Pancreas (tissue), 10 donors: ENCODE measurements at regions not wholly inside any gene's neighbourhood (a gene's known extent, or its start where the extent isn't known, plus 50 kb on each side); places are given as distances from the start of the nearest gene placed in this dataset.

Experiments
- ATAC-seq, 4 donors: fragments of 200-7000 bp; cut with Tn5 transposase; one replicate each; pipeline versions ENCODE4 v1.8.0 to v1.9.1; 2020; ENCODE audit warnings: mild to moderate bottlenecking in 4 of 4, moderate library complexity in 4 of 4
- DNase-seq, 6 donors: peaks; one replicate each; pipeline ENCODE4 v3.0.0-alpha.2; 2020
- FAIRE-seq: peaks from 2 replicates; lab custom pipeline; 2012; peaks lifted over from hg19 to GRCh38; lab: Jason Lieb, UNC
- H3K27ac ChIP-seq, 4 donors: fragments of 200-600 bp; sonication (generic); 1 replicate in 3 of 4; 2 replicates in 1 of 4; pipeline versions ENCODE4 v1.5.0 to v1.8.0; 2020
- H3K27me3 ChIP-seq, 4 donors: fragments of 200-600 bp; one replicate each; pipeline ENCODE4 v1.8.0; 2021
- H3K36me3 ChIP-seq, 3 donors: fragments of 200-600 bp; sonication (generic) in 1 of 3; one replicate each; pipeline versions ENCODE4 v1.5.0 to v1.8.0; 2020 to 2021
- H3K4me1 ChIP-seq, 3 donors: fragments of 200-600 bp; one replicate each; pipeline ENCODE4 v1.8.0; 2021
- H3K4me3 ChIP-seq, 4 donors: fragments of 200-600 bp; sonication (generic) in 2 of 4; one replicate each; pipeline versions ENCODE4 v1.5.0 to v1.8.0; 2020 to 2021
- H3K9me3 ChIP-seq, 4 donors: fragments of 200-600 bp; one replicate each; pipeline ENCODE4 v1.8.0; 2021
- CTCF ChIP-seq, 4 donors: fragments of 200-600 bp; sonication (generic) in 3 of 4; IDR thresholded peaks; one replicate each; pipeline versions ENCODE4 v1.5.0 to v1.8.0; 2021; ENCODE audit warnings: antibody characterized with exemption in 4 of 4
- WGBS, 2 donors: extraction: QIAGEN DNeasy Blood & Tissue Kit; methylation state at CpG; one replicate each; pipeline ENCODE4 v1.1.7; 2013; 5-methylcytosine and 5-hydroxymethylcytosine counted together
- intact Hi-C, 3 donors: fragments of 100-400 bp; cut with DNase I; formaldehyde crosslinking; loops; one replicate each; pipeline versions ENCODE4 v1.11.1 to v1.14.2; 2022
- donor health status: healthy with polysubstance abuse.
- donor health status: DM: no; HTN: no; CAD: no; lungs with moderate emphysema.
- donor health status: DM: no; HTN: no; CAD: no.
- donor health status: control.
- donor health status: control.
- donor health status: Bipolar disorder and iron deficiency.
- donor health status: DM: yes; HTN: yes; CAD: no.
- donor health status: DM: no; HTN: no; CAD: no.
- donor health status: DM: no; HTN: no; CAD: no.
- donor health status: DM: yes; HTN: yes; CAD: no.

DNA sequence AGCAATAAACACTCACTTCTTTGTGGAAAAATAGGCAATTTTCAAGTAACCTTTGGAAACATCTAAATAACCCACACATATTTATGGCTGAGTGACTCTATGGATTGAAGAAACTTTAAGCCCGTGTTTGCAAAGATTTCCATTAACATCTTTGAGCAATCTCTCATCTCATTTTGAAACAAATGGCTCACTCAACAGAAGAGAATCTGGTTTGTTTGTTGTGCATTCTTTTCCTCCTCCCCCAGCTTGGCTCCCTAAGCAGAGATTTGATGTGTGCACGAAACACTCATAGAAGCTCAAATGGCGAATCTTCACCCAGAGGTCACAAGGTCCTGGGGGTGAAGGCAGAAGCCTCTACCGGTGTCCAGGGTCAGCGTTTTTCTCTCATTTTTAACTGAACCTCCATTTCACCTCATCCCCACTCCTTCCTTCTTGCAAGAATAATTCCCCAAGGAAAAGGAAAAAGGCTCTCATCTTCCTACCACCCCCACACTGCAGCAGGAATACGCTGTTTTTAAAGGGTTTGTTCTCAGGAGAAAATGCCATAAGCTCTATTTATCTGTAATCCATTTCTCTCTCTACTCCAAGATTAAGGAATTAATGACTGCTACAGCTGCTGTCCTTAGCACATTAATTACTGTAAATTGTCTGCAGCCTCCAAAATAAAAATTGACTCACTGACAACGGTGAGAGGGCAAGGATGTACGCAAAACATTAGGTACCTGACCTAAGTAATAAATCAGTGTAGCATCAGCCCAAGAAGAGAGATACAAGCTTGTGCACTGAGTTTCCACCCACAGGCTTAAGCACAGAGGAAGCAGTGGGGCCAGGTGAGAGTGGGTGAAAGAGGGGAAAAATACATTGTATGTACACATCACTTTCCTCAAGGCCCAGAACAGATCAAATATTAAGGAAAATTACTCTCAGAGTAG, 307.6 kb upstream of the NOCT start:
- FAIRE-seq (no peak), ATAC-seq (no peak), DNase-seq (no peak)
- no peak for TF ChIP-seq CTCF (IDR thresholded peaks at IDR 0.05)
- intact Hi-C loops, result no loop called here
- 46 to 56% methylated on average over 8 of the region's 8 CpGs for WGBS, 2 donors
- no peaks in the 10 kb centered on the region for H3K9me3 ChIP-seq
- no peaks in the 10 kb centered on the region for H3K27me3 ChIP-seq
- no peaks in the 10 kb centered on the region for H3K36me3 ChIP-seq
- no peak overlapping the region for H3K27ac ChIP-seq
- H3K4me1 ChIP-seq, result no peaks in the 10 kb centered on the region
- no peak overlapping the region for H3K4me3 ChIP-seq

- intact Hi-C loops, result no loop called here
- H3K27ac ChIP-seq, result no peak overlapping the region
- ATAC-seq, result no peak
These were observed 309.4 kb upstream of the NOCT start for GRCh38 chr4:138706201-138706600.

DNA sequence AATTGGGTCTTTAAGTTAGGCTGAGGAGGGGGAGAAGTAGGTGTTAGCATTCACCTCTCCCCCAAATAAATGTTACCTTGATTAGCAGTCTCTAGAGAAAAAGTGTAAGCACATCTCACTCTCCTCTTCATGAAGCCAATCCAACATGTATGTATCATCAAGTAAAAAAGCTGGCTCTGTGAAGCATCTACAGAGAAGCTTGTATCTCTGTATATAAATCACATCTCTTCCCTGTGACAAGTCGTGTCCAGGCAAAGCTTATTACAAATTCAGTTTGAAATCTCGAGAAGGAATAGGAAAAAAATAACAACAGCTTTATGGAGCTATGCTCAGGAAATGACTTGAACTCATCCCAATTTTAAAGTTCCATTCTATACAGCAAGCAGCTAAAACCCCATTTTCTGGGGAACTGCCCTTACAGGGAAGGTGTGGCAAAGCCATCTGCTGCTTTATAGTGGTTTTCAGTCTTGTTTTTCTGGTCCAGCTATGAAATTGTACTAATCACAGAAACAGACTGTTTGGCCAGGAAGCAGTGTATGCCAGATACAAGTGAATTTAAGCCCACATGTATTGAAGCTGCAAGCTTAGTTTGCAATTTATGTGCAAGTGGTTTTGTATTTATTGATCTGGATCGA, 313.3 kb upstream of the NOCT start:
- Histone ChIP-seq H3K27me3 (no peaks in the 10 kb centered on the region), H3K27ac (no peak overlapping the region), H3K9me3 (no peaks in the 10 kb centered on the region), H3K4me1 (no peaks in the 10 kb centered on the region), H3K36me3 (no peaks in the 10 kb centered on the region), H3K4me3 (no peak overlapping the region)
- intact Hi-C loops, result no loop called here
- ATAC-seq, result no peak
- 30 to 45% methylated on average over 3 of the region's 3 CpGs for WGBS, 2 donors
- FAIRE-seq, result no peak
- DNase-seq, result no peak
- no peak for TF ChIP-seq CTCF (IDR thresholded peaks at IDR 0.05)

More at GRCh38 chr4:138706201-138706600, 309.4 kb upstream of the NOCT start:
- Histone ChIP-seq H3K4me3 (no peak overlapping the region), H3K36me3 (no peaks in the 10 kb centered on the region), H3K27me3 (no peaks in the 10 kb centered on the region), H3K9me3 (no peaks in the 10 kb centered on the region), H3K4me1 (no peaks in the 10 kb centered on the region)
- no peak for TF ChIP-seq CTCF (IDR thresholded peaks at IDR 0.05)
- FAIRE-seq (no peak), DNase-seq (no peak)
- WGBS, 2 donors, result 51 to 60% methylated on average over 2 of the region's 2 CpGs

GRCh38 chr4:138698641-138699040, 316.9 kb upstream of the NOCT start:
- H3K36me3 ChIP-seq, result no peaks in the 10 kb centered on the region
- H3K4me3 ChIP-seq, result no peak overlapping the region
- FAIRE-seq, result no peak
- H3K4me1 ChIP-seq, result no peaks in the 10 kb centered on the region
- no peaks in the 10 kb centered on the region for H3K9me3 ChIP-seq
- intact Hi-C loops, result no loop called here
- ATAC-seq, result no peak
- no peak for TF ChIP-seq CTCF (IDR thresholded peaks at IDR 0.05)
- H3K27ac ChIP-seq, result no peak overlapping the region
- 83 to 89% methylated on average over 3 of the region's 3 CpGs for WGBS, 2 donors
- no peaks in the 10 kb centered on the region for H3K27me3 ChIP-seq
- DNase-seq, result no peak

GRCh38 chr4:138697851-138698250, 317.7 kb upstream of the NOCT start:
- ATAC-seq (no peak), FAIRE-seq (no peak), DNase-seq (no peak)
- H3K4me1 ChIP-seq, result no peaks in the 10 kb centered on the region
- no peaks in the 10 kb centered on the region for H3K27me3 ChIP-seq
- TF ChIP-seq CTCF (IDR thresholded peaks at IDR 0.05), result no peak
- no peaks in the 10 kb centered on the region for H3K9me3 ChIP-seq
- H3K36me3 ChIP-seq, result no peaks in the 10 kb centered on the region
- no peak overlapping the region for H3K4me3 ChIP-seq
- 98 to 100% methylated on average over 1 of the region's 1 CpG for WGBS, 2 donors
- no peak overlapping the region for H3K27ac ChIP-seq
- intact Hi-C loops, result no loop called here
